Esophagus squamous epithelium (tissue), 4 donors: ENCODE measurements at regions not wholly inside any gene's neighbourhood (a gene's known extent, or its start where the extent isn't known, plus 50 kb on each side); places are given as distances from the start of the nearest gene placed in this dataset.

Experiments used
- CTCF ChIP-seq, 6 experiments: fragments of 450-650 bp in 4 of 6; fragments of 200-600 bp in 2 of 6; sonication (generic) in 2 of 6; IDR thresholded peaks; one replicate each; pipeline ENCODE4 v1.5.1; 2016 to 2019; ENCODE audit warnings: antibody characterized with exemption in 6 of 6, mild to moderate bottlenecking in 4 of 6, moderate library complexity in 4 of 6
- POLR2A ChIP-seq, 4 donors: fragments of 450-650 bp; IDR thresholded peaks; one replicate each; pipeline ENCODE4 v1.6.1; 2017; ENCODE audit warnings: antibody characterized with exemption in 4 of 4, mild to moderate bottlenecking in 4 of 4, moderate library complexity in 3 of 4

- TF ChIP-seq CTCF (IDR thresholded peaks at IDR 0.05) (no peak), POLR2A (IDR thresholded peaks at IDR 0.05) (no peak)
Observed at GRCh38 chr7:52475001-52475582, 560.3 kb upstream of the POM121L12 start.
